Fibroblast of skin of back (primary cell): ENCODE measurements at regions not wholly inside any gene's neighbourhood (a gene's known extent, or its start where the extent isn't known, plus 50 kb on each side); places are given as distances from the start of the nearest gene placed in this dataset.

ENCODE experiments used
- DNase-seq: peaks from one replicate; pipeline ENCODE4 v3.0.0-alpha.2; 2013

GRCh38 chr11:22491555-22492225 lies 133.9 kb downstream of the FANCF start:
- peak; percentile 81 for DNase-seq

- no peak for DNase-seq
Measured at GRCh38 chr11:22479971-22480720, 142.0 kb downstream of the SLC17A6 start.

GRCh38 chr11:22479208-22479607 lies 141.0 kb downstream of the SLC17A6 start:
- peak; percentile 8 for DNase-seq

- DNase-seq: no peak
Measured at GRCh38 chr11:22478169-22478568, 140.0 kb downstream of the SLC17A6 start.

GRCh38 chr11:22477312-22477711 lies 139.1 kb downstream of the SLC17A6 start:
- no peak for DNase-seq

GRCh38 chr11:22476589-22476988 lies 138.4 kb downstream of the SLC17A6 start:
- DNase-seq: no peak

- DNase-seq: no peak
Measured at GRCh38 chr11:22474616-22475015, 136.4 kb downstream of the SLC17A6 start.

GRCh38 chr11:22473586-22473985 lies 135.4 kb downstream of the SLC17A6 start:
- no peak for DNase-seq

- DNase-seq: no peak
Measured at GRCh38 chr11:22472306-22472705, 134.1 kb downstream of the SLC17A6 start.

GRCh38 chr11:22471385-22471784 lies 133.2 kb downstream of the SLC17A6 start:
- no peak for DNase-seq

- DNase-seq: no peak
Measured at GRCh38 chr11:22467741-22468140, 129.6 kb downstream of the SLC17A6 start.

- DNase-seq: no peak
Measured at GRCh38 chr11:22467248-22467647, 129.1 kb downstream of the SLC17A6 start.

GRCh38 chr11:22466809-22467208 lies 128.6 kb downstream of the SLC17A6 start:
- peak; percentile 76 for DNase-seq

GRCh38 chr11:22466351-22466750 lies 128.2 kb downstream of the SLC17A6 start:
- no peak for DNase-seq

GRCh38 chr11:22465620-22466019 lies 127.4 kb downstream of the SLC17A6 start:
- DNase-seq: no peak

GRCh38 chr11:22461626-22462025 lies 123.4 kb downstream of the SLC17A6 start:
- DNase-seq: no peak

GRCh38 chr11:22460181-22460580 lies 122.0 kb downstream of the SLC17A6 start:
- DNase-seq: no peak

GRCh38 chr11:22459048-22459447 lies 120.9 kb downstream of the SLC17A6 start:
- DNase-seq: peak; percentile 87

GRCh38 chr11:22458161-22458560 lies 120.0 kb downstream of the SLC17A6 start:
- DNase-seq: no peak

- DNase-seq: no peak
Measured at GRCh38 chr11:22456993-22457762, 119.0 kb downstream of the SLC17A6 start.

GRCh38 chr11:22454461-22455090 lies 116.4 kb downstream of the SLC17A6 start:
- DNase-seq: no peak

- DNase-seq: peak; percentile 48
Measured at GRCh38 chr11:22449441-22449840, 111.3 kb downstream of the SLC17A6 start.

GRCh38 chr11:22444076-22444475 lies 105.9 kb downstream of the SLC17A6 start:
- DNase-seq: no peak
